HG03520 (cell line): ENCODE measurements at regions not wholly inside any gene's neighbourhood (a gene's known extent, or its start where the extent isn't known, plus 50 kb on each side); places are given as distances from the start of the nearest gene placed in this dataset.

Source experiments
- ATAC-seq: cut with Tn5 transposase; IDR thresholded peaks from one replicate; pipeline ENCODE4 v1.9.1; 2021; ENCODE audit warnings: mild to moderate bottlenecking, moderate library complexity; ENCODE audit not compliant: unreplicated experiment

DNA sequence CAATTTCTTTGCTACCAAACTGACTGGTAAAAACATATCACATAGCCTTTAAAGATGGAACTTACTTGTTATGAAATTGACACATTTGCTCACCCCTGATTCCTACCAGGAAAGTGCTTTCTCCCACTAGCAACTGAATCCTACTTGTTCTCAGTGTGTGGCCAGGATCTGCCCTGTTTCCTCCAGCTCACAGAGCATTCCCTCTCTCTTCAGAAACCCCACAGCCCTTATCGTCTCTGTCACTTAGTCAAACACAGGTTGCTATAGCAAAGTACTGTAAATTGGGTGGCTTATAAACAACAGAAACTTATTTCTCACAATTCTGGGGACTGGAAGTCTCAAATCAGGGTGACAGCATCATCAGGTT lies 265.2 kb upstream of the BOD1L1 start:
- no peak for ATAC-seq

DNA sequence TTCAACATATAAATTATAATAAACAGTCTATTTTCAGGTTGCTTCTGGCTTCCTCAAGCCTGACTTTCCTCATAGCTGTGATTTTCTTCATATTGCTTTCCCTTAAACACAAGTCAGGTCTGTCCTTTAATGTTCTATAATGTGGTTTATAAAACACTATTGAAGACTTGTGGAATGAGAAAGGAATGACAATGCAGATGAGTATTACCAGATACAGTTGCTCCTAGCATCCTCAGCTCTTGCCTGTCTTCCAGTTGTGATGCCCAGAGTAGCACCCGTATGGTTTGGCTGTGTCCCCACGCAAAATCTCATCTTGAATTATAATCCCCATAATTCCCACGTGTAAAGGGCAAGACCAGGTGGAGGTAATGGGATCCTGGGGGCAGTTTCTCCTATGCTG lies 265.7 kb upstream of the BOD1L1 start:
- no peak for ATAC-seq

DNA sequence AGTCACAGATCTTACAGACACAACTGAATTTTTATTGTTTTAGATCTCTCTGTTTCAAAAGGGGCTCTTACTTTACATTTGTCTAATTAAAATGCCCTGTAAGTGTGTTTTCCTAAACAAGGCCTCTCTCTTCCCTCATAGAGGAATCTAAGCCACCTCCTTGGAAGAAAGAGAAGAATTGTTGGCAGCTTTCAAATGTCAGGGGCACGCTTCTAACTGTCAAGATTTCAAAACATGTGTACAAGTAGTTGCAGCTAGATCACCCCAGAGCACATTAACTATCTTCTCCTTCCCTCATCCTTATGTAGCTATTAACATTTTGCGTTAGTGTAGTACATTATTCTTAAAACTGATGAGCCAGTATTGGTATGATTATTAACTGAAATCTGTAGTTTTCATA lies 266.5 kb upstream of the BOD1L1 start:
- ATAC-seq, result no peak

DNA sequence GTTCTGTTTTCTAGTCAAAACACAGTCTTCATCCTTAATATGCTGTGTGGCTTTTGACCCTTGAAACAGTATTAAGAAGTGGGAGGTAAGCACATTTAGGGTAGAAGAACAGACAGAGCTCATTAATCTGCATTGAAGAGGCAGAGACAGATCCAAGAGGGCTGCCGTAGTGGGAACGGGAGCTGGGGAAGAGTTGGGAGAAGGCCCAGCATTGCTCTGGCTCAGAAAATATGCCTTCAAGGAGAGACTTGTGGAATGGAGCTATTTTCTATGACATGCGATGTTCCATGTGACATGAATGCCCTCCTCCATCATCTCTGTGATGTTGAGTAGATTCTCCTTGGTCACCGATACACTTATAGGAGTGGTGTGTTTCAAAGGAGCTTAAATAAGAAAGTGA lies 273.3 kb upstream of the BOD1L1 start:
- ATAC-seq, result no peak

DNA sequence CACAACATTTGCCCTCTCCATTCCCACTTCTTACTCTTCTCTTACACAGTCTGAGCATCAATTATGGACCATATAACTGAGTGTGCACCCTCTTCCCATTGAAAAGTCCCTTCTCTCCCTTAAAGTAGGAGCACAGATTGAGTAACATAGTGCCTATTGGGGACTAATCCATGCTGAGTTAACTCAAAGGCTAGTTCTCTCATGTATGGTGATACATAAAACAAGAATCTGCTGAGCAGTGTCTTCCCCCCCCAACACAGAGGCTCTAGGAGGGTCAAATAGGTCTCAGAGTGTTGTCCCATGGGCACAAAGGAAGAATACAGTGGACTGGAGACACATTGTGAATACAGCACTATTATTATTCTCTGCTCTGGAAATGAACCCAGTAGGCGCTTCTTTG lies 274.6 kb upstream of the BOD1L1 start:
- ATAC-seq, result no peak

DNA sequence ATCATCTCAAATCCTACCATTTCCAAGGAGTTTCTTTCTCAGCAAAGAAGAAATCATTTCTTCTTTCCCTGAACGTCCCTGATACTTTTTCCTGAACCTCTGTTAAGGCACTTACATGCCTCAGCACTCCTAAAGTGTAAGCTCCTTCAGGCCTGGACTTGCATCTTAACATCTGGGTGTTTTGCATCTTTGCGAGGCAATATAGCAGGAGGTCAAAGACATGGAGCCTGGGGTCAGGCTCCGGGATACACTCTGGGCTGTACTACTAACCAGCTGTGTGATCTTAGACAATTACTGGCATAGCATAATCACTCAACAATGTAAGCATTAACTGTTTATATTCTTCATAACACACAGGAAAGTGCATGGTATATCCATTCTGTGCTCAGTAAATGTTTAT lies 275.5 kb upstream of the BOD1L1 start:
- no peak for ATAC-seq

DNA sequence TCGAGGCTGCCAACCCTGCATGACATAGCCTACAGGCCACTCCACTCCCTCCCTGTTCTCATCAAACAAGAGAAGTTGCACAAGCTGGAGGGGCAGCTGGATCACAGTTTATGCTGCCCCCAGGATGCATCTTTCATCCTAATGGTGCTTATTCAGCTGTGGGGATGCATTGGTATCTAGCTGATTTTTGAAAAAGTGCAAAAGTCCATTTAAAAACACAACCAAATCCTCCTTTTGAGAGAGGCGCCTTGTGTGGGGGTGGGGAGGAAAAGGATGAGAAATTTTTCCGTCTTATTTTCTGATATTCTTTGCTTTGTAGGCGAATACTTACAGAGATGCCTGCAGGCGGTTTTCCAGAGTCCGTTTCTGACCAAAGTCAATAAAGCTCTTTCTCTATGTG lies 276.4 kb upstream of the BOD1L1 start:
- ATAC-seq, result no peak

DNA sequence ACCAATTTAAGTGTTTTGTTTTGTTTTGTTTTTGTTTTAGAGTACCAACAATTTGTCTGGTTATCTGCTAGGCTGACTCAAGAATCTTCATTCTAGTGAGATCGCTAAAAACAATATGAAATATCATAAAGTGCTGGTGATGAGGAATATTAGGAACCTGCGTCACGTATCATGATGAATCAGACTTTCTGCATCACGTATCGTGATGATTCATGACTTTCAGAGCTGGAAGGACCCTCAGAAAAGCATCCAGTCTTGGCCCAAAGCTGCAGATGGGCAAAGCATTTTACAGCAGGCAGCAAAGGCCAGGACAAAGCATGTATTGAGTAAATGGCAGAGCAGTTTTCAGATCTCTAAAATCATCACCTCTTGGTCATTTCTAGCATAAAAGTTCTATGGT lies 278.0 kb upstream of the BOD1L1 start:
- no peak for ATAC-seq

DNA sequence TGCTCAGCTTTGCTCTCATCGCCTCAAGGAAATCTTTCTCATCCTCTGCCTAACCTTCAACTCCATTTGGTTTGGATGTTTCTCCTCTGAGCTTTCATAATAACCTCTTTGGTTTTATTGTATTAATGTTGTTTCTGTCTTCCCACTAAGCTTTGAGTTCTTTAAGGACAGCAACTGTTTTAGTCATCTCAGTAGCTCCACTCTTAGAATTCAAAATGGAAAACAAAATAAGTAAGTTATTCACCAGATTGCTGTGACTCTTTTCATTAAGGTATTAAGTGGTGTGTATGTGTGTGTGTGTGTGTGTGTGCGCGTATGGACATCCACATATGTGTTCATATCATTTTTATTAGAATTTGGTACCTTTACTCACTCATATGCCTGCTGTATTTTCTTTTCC lies 279.2 kb upstream of the BOD1L1 start:
- no peak for ATAC-seq

DNA sequence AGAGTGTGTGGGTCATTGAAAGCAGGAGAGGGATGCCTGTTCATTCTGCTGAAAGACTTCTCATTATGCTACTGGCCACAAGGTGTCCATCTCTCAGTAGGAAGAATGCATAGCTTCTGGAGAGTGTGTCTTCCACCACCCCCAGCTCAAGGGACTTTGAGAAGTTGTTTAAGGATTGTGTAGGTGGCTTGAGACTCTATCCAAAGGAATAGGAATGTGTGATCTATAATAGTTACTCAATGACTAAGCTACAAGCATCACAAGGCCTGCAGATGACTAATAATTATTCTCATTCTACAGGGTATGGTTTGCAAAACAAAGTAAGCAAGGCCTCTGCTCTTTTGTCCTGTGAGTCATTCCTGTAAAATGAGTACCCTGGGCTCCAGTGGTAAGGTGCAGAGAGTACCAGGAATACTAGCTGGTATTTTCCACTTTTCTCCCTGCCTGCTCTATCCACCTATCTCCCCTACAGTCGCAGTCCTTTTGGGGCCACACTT lies 279.8 kb upstream of the BOD1L1 start:
- no peak for ATAC-seq

DNA sequence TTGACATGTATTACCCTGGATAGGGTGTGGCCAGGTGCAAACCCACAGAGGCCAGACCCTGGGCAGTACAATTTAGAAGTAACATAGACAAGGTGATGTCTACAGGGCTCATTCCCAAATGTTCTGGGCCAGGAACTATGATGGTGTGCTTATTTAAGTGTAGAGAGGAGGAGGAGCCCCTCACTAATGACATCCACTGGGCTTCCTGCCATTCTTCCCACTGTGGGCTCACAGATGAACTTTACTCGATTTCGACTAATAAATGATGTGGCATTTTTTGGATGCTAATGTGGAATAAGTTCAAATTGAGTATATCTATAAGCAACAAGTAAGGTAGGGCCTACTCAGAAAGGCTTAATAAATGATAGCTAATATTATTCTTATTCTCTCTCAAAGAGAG lies 280.9 kb upstream of the BOD1L1 start:
- no peak for ATAC-seq

DNA sequence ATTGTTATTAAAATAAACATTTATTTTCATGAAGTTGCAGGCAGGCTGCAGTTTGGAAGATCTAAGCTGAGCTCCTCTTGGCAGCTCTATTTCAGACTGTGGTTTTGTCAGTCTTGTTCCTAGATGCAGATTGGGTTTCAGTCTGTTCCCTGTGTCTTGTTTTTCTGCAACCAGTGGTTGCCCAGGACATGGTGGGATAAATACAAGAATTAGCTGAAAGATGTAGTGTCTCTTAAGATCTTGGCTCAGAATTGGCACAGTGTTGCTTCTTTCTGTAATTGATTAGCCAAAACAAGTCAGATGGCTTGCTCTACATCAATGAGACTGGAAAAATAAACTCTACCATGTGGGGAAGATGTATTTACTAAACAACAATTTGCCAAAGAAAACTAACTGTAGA lies 283.0 kb upstream of the BOD1L1 start:
- ATAC-seq, result no peak

DNA sequence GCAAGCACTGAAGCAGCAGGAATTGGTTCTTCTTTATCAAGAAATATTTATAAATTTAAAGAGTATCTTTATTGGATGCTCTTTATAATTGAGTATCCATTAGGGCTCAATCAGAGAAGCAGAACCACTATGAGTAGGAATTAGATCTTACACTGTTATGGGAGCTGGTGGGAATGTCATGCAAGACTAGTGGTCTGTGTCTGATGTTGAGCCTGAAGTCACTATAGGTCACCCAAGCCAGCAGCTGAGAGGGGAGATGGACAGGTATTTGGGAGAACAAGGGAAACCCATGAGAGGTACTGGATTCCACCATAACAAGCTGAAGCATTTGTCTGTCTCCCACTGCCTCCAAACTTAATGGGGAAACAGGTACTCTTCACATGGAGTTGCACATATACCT lies 283.7 kb upstream of the BOD1L1 start:
- no peak for ATAC-seq

DNA sequence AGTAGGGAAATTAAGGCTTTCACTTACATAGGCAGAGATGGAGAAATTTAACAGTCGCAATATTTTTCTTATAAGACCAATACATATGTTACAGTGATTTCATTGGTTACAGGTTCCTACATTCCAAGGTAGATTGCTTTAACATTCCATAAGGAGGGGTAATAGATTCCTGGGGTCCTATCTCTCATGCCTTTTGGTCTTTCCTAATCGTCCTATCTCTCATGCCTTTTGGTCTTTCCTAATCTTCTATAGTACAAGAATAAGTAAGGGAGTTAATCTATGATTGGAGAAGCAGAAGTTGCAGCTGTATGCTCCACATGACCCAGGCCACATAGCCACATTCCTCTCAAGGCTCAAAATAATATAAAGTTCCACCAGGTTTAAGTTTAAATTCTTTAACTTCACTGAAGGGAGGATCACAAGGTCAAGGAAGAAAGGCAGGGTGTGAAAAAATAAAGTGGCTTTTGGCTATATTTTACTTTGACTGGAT lies 285.0 kb upstream of the BOD1L1 start:
- no peak for ATAC-seq

DNA sequence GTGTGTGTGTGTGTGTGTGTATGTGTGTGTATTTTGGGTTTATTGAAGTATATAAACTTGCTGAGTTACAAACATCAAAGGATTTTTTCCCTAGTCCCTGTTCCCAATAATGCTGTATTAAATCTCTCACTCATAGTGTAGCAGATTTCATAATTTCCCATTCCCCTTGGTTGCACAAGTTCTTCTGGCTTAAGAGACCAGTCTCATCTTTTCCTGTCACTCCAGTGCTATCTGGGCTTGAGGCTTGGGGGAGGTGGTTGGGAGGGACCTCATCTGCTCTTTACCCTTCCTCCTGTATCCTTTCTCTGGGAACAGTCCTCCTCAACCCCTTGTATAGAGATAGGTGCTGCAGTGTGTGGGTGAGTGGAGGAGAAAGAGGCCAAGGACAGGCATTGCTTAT lies 285.4 kb upstream of the BOD1L1 start:
- no peak for ATAC-seq

DNA sequence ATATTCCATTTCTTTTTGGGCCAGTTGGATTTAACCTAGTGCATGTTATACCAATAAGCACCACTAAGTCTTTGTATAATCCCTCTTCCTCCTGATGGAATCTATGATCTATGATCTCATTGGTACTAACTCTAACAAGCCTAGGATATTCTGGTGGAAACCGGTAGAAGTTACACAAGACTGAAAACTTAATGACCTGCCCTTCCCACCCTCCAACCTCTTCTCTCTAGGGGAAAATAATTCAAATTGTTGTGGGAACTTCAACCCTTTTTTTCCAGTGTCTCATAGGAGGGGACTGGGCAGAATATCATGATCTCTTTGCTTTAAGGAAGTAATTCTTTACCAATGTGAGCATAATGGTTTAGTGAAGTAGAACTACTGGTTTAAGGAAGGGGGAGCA lies 289.5 kb upstream of the BOD1L1 start:
- ATAC-seq, result no peak

DNA sequence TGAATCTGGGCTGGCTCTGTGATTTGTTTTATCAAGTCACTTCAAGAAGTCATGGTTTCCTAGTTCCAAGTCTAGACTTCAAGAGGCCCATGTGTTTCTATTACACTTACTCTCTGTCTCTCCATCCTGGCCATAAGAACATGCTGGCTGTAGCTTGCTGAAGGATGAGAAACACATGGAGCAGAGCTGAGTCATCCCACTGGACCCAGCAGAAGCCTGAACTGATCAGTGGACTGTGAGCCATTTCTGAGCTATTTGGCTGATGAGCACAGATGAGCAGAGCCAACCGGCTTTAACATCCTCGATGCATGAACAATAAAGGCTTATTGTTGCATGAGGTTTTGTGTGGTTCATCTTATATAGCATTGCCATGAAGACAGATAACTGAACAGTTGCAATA lies 290.6 kb upstream of the BOD1L1 start:
- no peak for ATAC-seq

DNA sequence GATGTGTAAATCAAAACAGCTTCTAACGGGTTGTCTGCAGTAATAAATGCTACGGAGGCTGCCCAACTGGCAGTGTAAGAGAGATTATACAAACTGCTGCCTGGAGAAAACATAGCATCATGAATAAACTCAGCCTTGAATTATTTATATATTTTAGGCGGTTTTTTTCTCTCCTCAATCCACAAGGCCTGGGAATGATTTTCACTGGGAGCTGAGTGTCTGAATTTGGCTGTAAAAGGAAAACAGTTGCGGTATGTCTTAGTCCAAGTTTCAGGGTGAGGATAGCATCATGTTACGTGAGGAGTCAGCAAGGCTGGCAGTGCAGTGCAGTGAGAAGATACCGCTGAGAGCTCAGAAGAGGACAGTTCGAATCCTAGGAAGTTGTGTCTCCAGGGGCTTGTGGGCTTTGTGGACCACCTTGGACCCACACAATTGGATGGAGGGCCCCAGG lies 291.5 kb upstream of the BOD1L1 start:
- ATAC-seq, result no peak

DNA sequence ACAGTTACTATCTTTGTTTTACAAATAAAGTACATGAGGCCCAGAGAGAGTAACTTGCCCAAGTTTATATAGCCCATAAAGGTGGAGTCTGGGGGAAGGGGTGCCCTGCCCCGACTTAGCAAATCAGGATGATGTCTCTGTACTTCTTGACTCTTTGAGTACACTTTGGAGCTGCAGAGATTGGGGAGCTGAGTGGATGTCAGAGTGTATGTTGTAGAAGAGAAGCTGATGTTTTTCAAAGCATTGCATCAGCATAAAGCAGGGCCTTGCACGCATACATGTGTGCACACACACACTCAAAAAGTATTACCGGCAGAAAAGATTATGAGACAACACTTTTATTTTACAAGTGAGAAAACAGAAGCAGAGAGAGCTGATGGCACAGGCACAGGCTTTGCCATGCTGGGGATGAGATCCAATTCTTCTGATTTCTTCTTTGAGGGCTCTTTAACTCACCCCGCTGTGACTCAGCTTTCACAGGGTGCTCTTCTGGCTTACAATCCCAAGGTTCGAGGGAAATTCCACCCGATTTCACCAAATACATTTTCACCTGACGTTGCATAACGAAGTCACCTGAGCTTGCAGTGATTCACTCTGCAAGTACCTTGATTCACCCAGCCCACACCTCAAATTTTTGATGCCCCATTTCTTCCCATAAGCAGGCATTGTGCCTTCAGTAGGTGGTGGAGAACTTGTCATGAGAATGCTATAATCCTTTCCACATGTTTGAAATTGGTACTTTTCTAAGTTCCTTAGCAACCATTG lies 292.8 kb upstream of the BOD1L1 start:
- ATAC-seq, result no peak

DNA sequence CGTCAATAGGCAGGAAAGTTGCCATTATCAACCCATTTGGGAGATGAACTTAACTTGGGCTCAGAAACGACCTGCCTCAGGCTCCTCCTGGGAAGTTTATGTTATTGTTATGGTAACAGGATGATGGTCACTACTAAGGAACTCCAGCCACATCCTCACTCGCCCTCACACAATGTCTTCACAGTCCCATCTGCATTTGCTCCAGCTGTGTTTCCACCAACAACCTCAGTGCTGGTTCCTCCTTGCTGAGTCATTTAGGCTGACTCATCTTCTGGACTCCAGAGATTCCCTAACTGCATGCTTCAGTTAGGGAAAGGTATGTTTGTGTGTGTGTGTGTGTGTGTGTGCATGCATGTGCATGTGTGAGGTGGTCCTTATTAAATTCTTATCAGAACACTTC lies 293.4 kb upstream of the BOD1L1 start:
- no peak for ATAC-seq

DNA sequence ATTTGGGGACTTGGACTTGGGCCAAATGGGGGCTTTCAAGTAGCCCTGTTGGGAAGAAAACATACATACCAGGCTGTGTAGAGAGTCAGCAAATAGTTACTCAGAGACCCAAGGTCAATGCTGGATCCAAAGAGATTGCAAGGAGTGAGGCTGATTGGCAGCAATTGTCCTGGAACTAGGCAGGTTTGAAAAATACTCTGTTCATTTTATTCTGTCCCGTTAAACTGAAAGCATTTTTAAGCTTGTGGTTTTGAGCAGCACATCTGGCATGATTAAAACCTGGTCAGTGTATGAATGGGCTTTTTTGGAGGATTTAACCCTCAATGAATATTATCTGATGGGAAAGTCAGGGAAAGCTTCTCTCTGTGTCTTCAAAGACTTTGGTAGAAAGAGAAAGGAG lies 294.3 kb upstream of the BOD1L1 start:
- no peak for ATAC-seq

DNA sequence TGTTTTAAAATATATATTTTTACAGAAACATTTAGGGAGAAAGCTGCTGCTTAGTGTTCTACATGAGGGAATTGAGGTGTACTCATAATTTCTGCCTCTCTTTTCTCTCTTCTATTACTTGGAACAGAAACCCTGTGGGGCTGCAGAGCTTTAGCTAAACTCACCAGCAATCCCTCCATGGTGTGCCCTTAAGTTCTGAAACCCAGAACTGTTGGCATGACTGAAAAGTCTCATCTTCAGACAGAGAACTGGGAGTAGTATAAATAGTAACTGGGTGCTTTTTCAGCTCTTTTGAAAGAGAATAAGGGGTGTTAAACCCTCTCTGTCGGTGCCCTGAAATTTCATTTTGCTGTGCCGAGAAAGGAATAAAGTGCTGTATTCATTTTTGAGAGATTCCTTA lies 294.9 kb upstream of the BOD1L1 start:
- no peak for ATAC-seq
